Neural cell (in vitro differentiated cells): ENCODE measurements at regions not wholly inside any gene's neighbourhood (a gene's known extent, or its start where the extent isn't known, plus 50 kb on each side); places are given as distances from the start of the nearest gene placed in this dataset.

Source experiments
- H2AFZ ChIP-seq: fragments of 200-600, 300-800 bp; sonication (generic), shearing (Covaris generic); 2 replicates; pipeline ENCODE4 v1.6.0; 2014; ENCODE audit warnings: low read depth, mild to moderate bottlenecking, antibody characterized with exemption, low read length, moderate library complexity
- H3F3A ChIP-seq: fragments of 200-600 bp; shearing (Covaris generic); 2 replicates; pipeline ENCODE4 v1.6.1; 2016; ENCODE audit warnings: mild to moderate bottlenecking, moderate library complexity, mixed read lengths, antibody characterized with exemption, low read length; ENCODE audit not compliant: insufficient read depth, poor library complexity, severe bottlenecking
- H3K27ac ChIP-seq: fragments of 200-600, 300-800 bp; sonication (generic), shearing (Covaris generic); 2 replicates; pipeline ENCODE4 v1.5.1; 2014; ENCODE audit warnings: mild to moderate bottlenecking, low read length, moderate library complexity
- H3K27me3 ChIP-seq: fragments of 300-800, 200-600 bp; sonication (generic), shearing (Covaris generic); 2 replicates; pipeline ENCODE4 v1.6.0; 2014; ENCODE audit warnings: mild to moderate bottlenecking, low read depth, low read length, moderate library complexity; ENCODE audit not compliant: insufficient read depth
- H3K36me3 ChIP-seq: fragments of 300-800, 200-600 bp; sonication (generic), shearing (Covaris generic); 2 replicates; pipeline ENCODE4 v1.5.1; 2014; ENCODE audit warnings: mild to moderate bottlenecking, antibody characterized with exemption, low read length, moderate library complexity; ENCODE audit not compliant: insufficient read depth
- H3K4me2 ChIP-seq: fragments of 300-800, 200-600 bp; sonication (generic), shearing (Covaris generic); 2 replicates; pipeline ENCODE4 v1.6.0; 2014; ENCODE audit warnings: mild to moderate bottlenecking, low read length
- H3K4me3 ChIP-seq: fragments of 300-800, 200-600 bp; sonication (generic), shearing (Covaris generic); 2 replicates; pipeline ENCODE4 v1.5.1; 2014; ENCODE audit warnings: mild to moderate bottlenecking, low read length, moderate library complexity
- H3K79me2 ChIP-seq: fragments of 200-600 bp; shearing (Covaris generic); replicated peaks from 2 replicates; pipeline ENCODE4 v1.6.0; 2014; ENCODE audit warnings: mild to moderate bottlenecking, low read length, moderate library complexity; ENCODE audit not compliant: insufficient read depth
- H3K9ac ChIP-seq: fragments of 300-800, 200-600 bp; sonication (generic), shearing (Covaris generic); 2 replicates; pipeline ENCODE4 v1.6.1; 2016; ENCODE audit warnings: mild to moderate bottlenecking, low read length, mixed read lengths
- H3K9me2 ChIP-seq: fragments of 200-600 bp; shearing (Covaris generic); 2 replicates; pipeline ENCODE4 v1.6.1; 2016; ENCODE audit warnings: mild to moderate bottlenecking, low read length, mixed read lengths; ENCODE audit not compliant: insufficient read depth
- H3K9me3 ChIP-seq: fragments of 200-600, 300-800 bp; sonication (generic), shearing (Covaris generic); 2 replicates; pipeline ENCODE4 v1.6.1; 2016; ENCODE audit warnings: mild to moderate bottlenecking, mixed run types, low read length, moderate library complexity, mixed read lengths
- H4K20me1 ChIP-seq: fragments of 200-600 bp; shearing (Covaris generic); 2 replicates; pipeline ENCODE4 v1.6.1; 2016; ENCODE audit warnings: mild to moderate bottlenecking, mixed run types; ENCODE audit not compliant: insufficient read depth
- EP300 ChIP-seq: fragments of 450-650 bp; conservative IDR thresholded peaks from 2 replicates; pipeline ENCODE4 v1.6.1; 2014; ENCODE audit warnings: antibody characterized with exemption, mild to moderate bottlenecking, moderate library complexity; ENCODE audit not compliant: poor library complexity, severe bottlenecking
- EZH2 ChIP-seq: fragments of 200-600, 300-800 bp; shearing (Covaris generic), sonication (generic); IDR thresholded peaks from 2 replicates; pipeline ENCODE4 v1.6.1; 2014; ENCODE audit warnings: antibody characterized with exemption, low read length, borderline replicate concordance, mild to moderate bottlenecking; ENCODE audit not compliant: insufficient read depth, poor library complexity, severe bottlenecking
- MXI1 ChIP-seq: fragments of 450-650 bp; conservative IDR thresholded peaks from 2 replicates; pipeline ENCODE4 v1.6.1; 2014; ENCODE audit warnings: antibody characterized with exemption, mild to moderate bottlenecking; ENCODE audit not compliant: poor library complexity, severe bottlenecking
- POLR2AphosphoS5 ChIP-seq: IDR thresholded peaks from 2 replicates; pipeline ENCODE4 v1.6.1; 2012
- RAD21 ChIP-seq: fragments of 450-650 bp; conservative IDR thresholded peaks from 2 replicates; pipeline ENCODE4 v1.6.1; 2014; ENCODE audit warnings: antibody characterized with exemption, mild to moderate bottlenecking, moderate library complexity
- SMC3 ChIP-seq: fragments of 450-650 bp; conservative IDR thresholded peaks from 2 replicates; pipeline ENCODE4 v1.6.1; 2014; ENCODE audit warnings: antibody characterized with exemption, mild to moderate bottlenecking, moderate library complexity; ENCODE audit not compliant: poor library complexity
- TAF1 ChIP-seq: IDR thresholded peaks from 2 replicates; pipeline ENCODE4 v1.6.1; 2012; ENCODE audit warnings: low read depth
- TF ChIP-seq, protein P1 (sequence below): IDR thresholded peaks from 2 replicates; pipeline ENCODE4 v1.6.1; 2012; ENCODE audit warnings: borderline replicate concordance
- TF ChIP-seq, protein P2 (sequence below): fragments of 450-650 bp; IDR thresholded peaks from 2 replicates; pipeline ENCODE4 v1.5.1; 2014; ENCODE audit warnings: antibody characterized with exemption, mild to moderate bottlenecking, moderate library complexity; ENCODE audit not compliant: poor library complexity, severe bottlenecking

DNA sequence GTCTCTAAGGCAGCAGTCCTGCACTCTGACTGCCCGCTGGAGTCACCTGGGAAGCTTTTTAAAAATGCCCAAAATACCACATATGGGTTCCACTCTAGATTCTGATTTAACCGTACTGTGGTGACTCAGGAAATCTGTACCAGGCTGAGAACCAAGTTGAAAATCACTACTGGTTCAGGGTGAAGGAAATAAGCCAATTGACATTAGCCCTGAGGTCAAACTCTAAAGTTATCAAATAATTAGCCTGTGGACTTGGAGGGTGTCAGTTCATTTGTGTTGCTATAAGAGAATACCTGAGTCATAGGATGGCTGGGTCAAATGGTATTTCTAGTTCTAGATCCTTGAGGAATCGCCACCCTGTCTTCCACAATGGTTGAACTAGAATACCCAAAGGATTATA is 321.7 kb upstream of the ROPN1 start:
- Histone ChIP-seq H3K27ac (no peak overlapping the region), H2AFZ (no peak overlapping the region), H3K36me3 (no peaks in the 10 kb centered on the region), H4K20me1 (no peaks in the 10 kb centered on the region), H3K79me2 (no peaks in the 10 kb centered on the region), H3K4me3 (no peak overlapping the region), H3K4me2 (no peak overlapping the region), H3K9me3 (no peaks in the 10 kb centered on the region), H3F3A (no peaks in the 10 kb centered on the region), H3K27me3 (no peaks in the 10 kb centered on the region), H3K9me2 (no peaks in the 10 kb centered on the region), H3K9ac (no peak overlapping the region)
- no peak for TF ChIP-seq SMC3
- no peak for TF ChIP-seq EP300
- no peak for TF ChIP-seq EZH2
- TF ChIP-seq TAF1, result no peak
- TF ChIP-seq RAD21, result no peak
- TF ChIP-seq, protein P1, sequence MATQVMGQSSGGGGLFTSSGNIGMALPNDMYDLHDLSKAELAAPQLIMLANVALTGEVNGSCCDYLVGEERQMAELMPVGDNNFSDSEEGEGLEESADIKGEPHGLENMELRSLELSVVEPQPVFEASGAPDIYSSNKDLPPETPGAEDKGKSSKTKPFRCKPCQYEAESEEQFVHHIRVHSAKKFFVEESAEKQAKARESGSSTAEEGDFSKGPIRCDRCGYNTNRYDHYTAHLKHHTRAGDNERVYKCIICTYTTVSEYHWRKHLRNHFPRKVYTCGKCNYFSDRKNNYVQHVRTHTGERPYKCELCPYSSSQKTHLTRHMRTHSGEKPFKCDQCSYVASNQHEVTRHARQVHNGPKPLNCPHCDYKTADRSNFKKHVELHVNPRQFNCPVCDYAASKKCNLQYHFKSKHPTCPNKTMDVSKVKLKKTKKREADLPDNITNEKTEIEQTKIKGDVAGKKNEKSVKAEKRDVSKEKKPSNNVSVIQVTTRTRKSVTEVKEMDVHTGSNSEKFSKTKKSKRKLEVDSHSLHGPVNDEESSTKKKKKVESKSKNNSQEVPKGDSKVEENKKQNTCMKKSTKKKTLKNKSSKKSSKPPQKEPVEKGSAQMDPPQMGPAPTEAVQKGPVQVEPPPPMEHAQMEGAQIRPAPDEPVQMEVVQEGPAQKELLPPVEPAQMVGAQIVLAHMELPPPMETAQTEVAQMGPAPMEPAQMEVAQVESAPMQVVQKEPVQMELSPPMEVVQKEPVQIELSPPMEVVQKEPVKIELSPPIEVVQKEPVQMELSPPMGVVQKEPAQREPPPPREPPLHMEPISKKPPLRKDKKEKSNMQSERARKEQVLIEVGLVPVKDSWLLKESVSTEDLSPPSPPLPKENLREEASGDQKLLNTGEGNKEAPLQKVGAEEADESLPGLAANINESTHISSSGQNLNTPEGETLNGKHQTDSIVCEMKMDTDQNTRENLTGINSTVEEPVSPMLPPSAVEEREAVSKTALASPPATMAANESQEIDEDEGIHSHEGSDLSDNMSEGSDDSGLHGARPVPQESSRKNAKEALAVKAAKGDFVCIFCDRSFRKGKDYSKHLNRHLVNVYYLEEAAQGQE, result no peak
- no peak for TF ChIP-seq MXI1
- TF ChIP-seq, protein P2, sequence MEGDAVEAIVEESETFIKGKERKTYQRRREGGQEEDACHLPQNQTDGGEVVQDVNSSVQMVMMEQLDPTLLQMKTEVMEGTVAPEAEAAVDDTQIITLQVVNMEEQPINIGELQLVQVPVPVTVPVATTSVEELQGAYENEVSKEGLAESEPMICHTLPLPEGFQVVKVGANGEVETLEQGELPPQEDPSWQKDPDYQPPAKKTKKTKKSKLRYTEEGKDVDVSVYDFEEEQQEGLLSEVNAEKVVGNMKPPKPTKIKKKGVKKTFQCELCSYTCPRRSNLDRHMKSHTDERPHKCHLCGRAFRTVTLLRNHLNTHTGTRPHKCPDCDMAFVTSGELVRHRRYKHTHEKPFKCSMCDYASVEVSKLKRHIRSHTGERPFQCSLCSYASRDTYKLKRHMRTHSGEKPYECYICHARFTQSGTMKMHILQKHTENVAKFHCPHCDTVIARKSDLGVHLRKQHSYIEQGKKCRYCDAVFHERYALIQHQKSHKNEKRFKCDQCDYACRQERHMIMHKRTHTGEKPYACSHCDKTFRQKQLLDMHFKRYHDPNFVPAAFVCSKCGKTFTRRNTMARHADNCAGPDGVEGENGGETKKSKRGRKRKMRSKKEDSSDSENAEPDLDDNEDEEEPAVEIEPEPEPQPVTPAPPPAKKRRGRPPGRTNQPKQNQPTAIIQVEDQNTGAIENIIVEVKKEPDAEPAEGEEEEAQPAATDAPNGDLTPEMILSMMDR, result no peak
- no peak for TF ChIP-seq POLR2AphosphoS5

DNA sequence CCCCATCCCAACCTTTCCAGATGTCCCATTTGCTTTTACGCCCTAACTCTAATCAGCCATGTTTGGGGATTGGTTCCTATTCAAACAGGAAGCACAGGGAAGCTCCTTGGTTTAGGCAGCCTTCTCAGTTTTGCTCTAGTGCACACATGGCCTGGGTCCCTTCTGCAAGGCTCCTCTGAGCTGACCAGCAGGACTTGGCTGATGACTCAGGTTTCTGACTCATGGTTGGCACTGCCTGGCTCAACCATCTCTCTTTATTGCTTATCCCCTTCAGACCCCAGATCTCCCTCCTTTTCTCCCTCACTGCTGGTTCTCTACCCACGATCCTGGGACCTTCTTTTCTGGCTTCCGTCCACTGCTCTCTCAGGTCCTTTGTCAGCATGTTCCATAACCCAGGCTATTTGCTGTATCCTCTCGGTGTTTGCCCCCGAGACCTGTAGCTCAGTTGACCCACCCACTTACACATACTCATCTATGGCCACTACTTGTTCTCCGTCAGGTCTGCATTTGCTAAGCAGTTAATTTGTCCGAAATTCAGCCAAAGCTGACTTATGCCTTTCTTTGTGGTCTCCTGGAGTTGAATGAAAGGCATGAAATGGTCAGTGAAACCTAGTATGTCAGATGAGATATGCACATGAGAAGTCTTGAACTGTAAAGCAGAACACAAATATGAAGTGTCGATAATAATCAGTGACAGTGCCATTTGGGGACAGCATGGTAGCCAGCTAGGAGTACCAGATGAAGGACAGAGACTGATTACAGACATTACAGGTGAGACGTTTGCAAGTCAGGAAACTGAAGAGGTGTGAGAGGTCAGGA is 323.5 kb upstream of the ROPN1 start:
- Histone ChIP-seq H3K9ac (no peak overlapping the region), H3F3A (no peaks in the 10 kb centered on the region), H3K79me2 (no peaks in the 10 kb centered on the region), H3K9me2 (no peaks in the 10 kb centered on the region), H4K20me1 (no peaks in the 10 kb centered on the region), H3K9me3 (no peaks in the 10 kb centered on the region), H3K4me3 (no peak overlapping the region), H2AFZ (no peak overlapping the region), H3K27ac (no peak overlapping the region), H3K4me2 (no peak overlapping the region), H3K27me3 (no peaks in the 10 kb centered on the region), H3K36me3 (no peaks in the 10 kb centered on the region)
- TF ChIP-seq, protein P1, result no peak
- TF ChIP-seq SMC3, result no peak
- no peak for TF ChIP-seq TAF1
- TF ChIP-seq, protein P2, result no peak
